ENCODE measurements at regions not wholly inside any gene's neighbourhood (a gene's known extent, or its start where the extent isn't known, plus 50 kb on each side); places are given as distances from the start of the nearest gene placed in this dataset.

- Histone ChIP-seq H3K9me3 (ENCODE audit: low read depth, low read length) (no peaks in the 10 kb centered on the region), H3K36me3 (ENCODE audit: insufficient read depth, low read length) (no peaks in the 10 kb centered on the region), H3K9ac (ENCODE audit: insufficient read length) (no peak overlapping the region), H3K27ac (no peak overlapping the region), H3K4me3 (no peak overlapping the region)
- TF ChIP-seq POLR2AphosphoS5 (IDR thresholded peaks at IDR 0.05; ENCODE audit: borderline replicate concordance, low read depth, low read length) (no peak), EZH2 (IDR thresholded peaks at IDR 0.05) (no peak), FOXP2 (optimal IDR thresholded peaks at IDR 0.05; ENCODE audit: control extremely low read depth, extremely low read length, insufficient read depth) (no peak)
- no peak for DNase-seq (ENCODE audit: low read depth, low spot score)
Measured at GRCh38 chr3:83890763-83891135, 1068.0 kb upstream of the CADM2 start.

DNA sequence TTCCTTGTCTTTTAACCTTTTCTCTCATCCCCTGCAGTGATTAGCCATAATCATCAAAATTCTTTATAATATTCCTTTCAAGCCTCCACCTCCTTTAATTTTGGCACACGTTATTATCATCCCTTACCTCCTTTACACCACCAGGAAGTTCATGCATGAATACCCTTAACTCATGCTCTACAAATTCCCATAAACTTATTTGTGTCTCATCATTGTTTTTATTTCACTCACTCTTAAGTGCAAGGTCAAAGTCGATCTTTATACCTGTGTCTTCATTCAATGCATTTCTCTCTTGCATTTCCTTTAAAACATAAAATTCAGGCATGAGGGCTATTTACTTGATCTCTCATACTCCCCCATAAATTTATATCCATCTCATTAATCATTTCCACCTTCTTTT, 1064.6 kb upstream of the CADM2 start:
- H3K9ac ChIP-seq (ENCODE audit: insufficient read length), result no peak overlapping the region
- H3K4me3 ChIP-seq, result no peak overlapping the region
- TF ChIP-seq POLR2AphosphoS5 (IDR thresholded peaks at IDR 0.05; ENCODE audit: borderline replicate concordance, low read depth, low read length) (no peak), EZH2 (IDR thresholded peaks at IDR 0.05) (no peak), FOXP2 (optimal IDR thresholded peaks at IDR 0.05; ENCODE audit: control extremely low read depth, extremely low read length, insufficient read depth) (no peak)
- H3K36me3 ChIP-seq (ENCODE audit: insufficient read depth, low read length), result no peaks in the 10 kb centered on the region
- no peak for DNase-seq (ENCODE audit: low read depth, low spot score)
- no peaks in the 10 kb centered on the region for H3K9me3 ChIP-seq (ENCODE audit: low read depth, low read length)
- no peak overlapping the region for H3K27ac ChIP-seq

- DNase-seq (ENCODE audit: low read depth, low spot score), result no peak
- Histone ChIP-seq H3K4me3 (no peak overlapping the region), H3K9me3 (ENCODE audit: low read depth, low read length) (no peaks in the 10 kb centered on the region), H3K27ac (no peak overlapping the region), H3K36me3 (ENCODE audit: insufficient read depth, low read length) (no peaks in the 10 kb centered on the region), H3K9ac (ENCODE audit: insufficient read length) (no peak overlapping the region)
- TF ChIP-seq EZH2 (IDR thresholded peaks at IDR 0.05) (no peak), POLR2AphosphoS5 (IDR thresholded peaks at IDR 0.05; ENCODE audit: borderline replicate concordance, low read depth, low read length) (no peak), FOXP2 (optimal IDR thresholded peaks at IDR 0.05; ENCODE audit: control extremely low read depth, extremely low read length, insufficient read depth) (no peak)
Measured at GRCh38 chr3:83895892-83896291, 1062.9 kb upstream of the CADM2 start.

DNA sequence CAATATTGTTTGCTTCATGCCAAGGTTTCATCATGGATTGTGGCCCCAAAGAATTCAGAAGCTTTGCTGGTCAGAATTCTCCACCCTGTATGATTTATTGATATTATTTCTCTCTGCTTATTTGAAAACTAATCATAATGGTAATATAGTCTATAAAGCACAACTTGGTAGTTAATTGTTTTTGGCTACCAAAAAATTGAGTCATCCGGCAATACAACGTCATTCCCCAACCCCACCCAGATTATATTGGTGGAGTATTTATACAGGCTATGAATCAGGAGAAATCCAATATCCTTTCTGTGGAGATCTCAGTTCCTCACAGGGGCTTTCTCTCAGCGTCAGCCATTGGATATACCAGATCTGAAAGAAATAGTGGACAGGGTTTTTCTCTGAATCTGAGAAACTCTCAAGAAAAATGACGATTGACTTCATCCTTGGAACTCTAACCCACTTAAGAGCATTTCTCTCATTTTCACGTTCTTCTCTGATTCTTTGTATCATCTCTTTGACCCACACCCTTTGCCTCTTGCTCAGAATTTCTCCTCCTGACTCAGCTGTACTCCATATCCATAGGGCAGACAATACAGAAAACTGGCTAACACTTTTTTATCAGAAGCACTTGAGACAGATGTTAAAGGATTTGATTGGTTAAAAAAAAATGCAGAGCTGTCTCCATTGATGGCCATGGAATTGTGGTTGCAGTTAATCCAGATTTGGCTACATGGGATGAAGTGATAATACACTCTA, 1055.8 kb upstream of the CADM2 start:
- no peak for DNase-seq (ENCODE audit: low read depth, low spot score)
- H3K27ac ChIP-seq, result no peak overlapping the region
- no peak overlapping the region for H3K9ac ChIP-seq (ENCODE audit: insufficient read length)
- H3K9me3 ChIP-seq (ENCODE audit: low read depth, low read length), result no peaks in the 10 kb centered on the region
- no peak for TF ChIP-seq FOXP2 (optimal IDR thresholded peaks at IDR 0.05; ENCODE audit: control extremely low read depth, extremely low read length, insufficient read depth)
- no peak for TF ChIP-seq POLR2AphosphoS5 (IDR thresholded peaks at IDR 0.05; ENCODE audit: borderline replicate concordance, low read depth, low read length)
- no peak for TF ChIP-seq EZH2 (IDR thresholded peaks at IDR 0.05)
- no peak overlapping the region for H3K4me3 ChIP-seq
- no peaks in the 10 kb centered on the region for H3K36me3 ChIP-seq (ENCODE audit: insufficient read depth, low read length)

GRCh38 chr3:83913381-83913780, 1045.4 kb upstream of the CADM2 start:
- no peak overlapping the region for H3K4me3 ChIP-seq
- no peak overlapping the region for H3K27ac ChIP-seq
- no peaks in the 10 kb centered on the region for H3K36me3 ChIP-seq (ENCODE audit: insufficient read depth, low read length)
- no peak for DNase-seq (ENCODE audit: low read depth, low spot score)
- no peak overlapping the region for H3K9ac ChIP-seq (ENCODE audit: insufficient read length)
- H3K9me3 ChIP-seq (ENCODE audit: low read depth, low read length), result no peaks in the 10 kb centered on the region
- TF ChIP-seq FOXP2 (optimal IDR thresholded peaks at IDR 0.05; ENCODE audit: control extremely low read depth, extremely low read length, insufficient read depth), result no peak
- no peak for TF ChIP-seq POLR2AphosphoS5 (IDR thresholded peaks at IDR 0.05; ENCODE audit: borderline replicate concordance, low read depth, low read length)
- no peak for TF ChIP-seq EZH2 (IDR thresholded peaks at IDR 0.05)

DNA sequence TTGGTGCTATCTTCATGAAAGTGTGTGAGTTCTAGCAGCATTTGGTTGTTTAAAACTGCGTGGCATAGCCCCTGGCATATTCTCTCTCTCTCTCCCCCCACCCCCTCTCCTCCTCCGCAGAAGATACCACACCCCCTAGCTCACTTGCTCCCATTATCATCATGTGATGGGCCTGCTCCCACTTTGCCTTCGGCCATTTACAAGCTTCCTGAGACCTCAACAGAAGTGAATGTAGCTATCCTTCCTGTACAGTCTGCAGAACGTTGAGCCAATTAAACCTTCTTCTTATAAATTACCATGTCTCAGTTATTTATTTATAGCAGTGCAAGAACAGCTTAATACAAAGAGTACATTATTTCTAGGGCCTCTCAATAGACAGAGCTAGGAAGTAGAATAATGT, 1032.5 kb upstream of the CADM2 start:
- TF ChIP-seq FOXP2 (optimal IDR thresholded peaks at IDR 0.05; ENCODE audit: control extremely low read depth, extremely low read length, insufficient read depth), result no peak
- TF ChIP-seq EZH2 (IDR thresholded peaks at IDR 0.05), result no peak
- TF ChIP-seq POLR2AphosphoS5 (IDR thresholded peaks at IDR 0.05; ENCODE audit: borderline replicate concordance, low read depth, low read length), result no peak
- no peak for DNase-seq (ENCODE audit: low read depth, low spot score)
- peaks cover 8% of the 10 kb centered on the region for H3K9me3 ChIP-seq (ENCODE audit: low read depth, low read length)

GRCh38 chr3:83928391-83928790, 1030.4 kb upstream of the CADM2 start:
- no peak overlapping the region for H3K4me3 ChIP-seq
- peaks cover 13% of the 10 kb centered on the region for H3K9me3 ChIP-seq (ENCODE audit: low read depth, low read length)
- H3K9ac ChIP-seq (ENCODE audit: insufficient read length), result no peak overlapping the region
- no peaks in the 10 kb centered on the region for H3K36me3 ChIP-seq (ENCODE audit: insufficient read depth, low read length)
- TF ChIP-seq POLR2AphosphoS5 (IDR thresholded peaks at IDR 0.05; ENCODE audit: borderline replicate concordance, low read depth, low read length), result no peak
- TF ChIP-seq FOXP2 (optimal IDR thresholded peaks at IDR 0.05; ENCODE audit: control extremely low read depth, extremely low read length, insufficient read depth), result no peak
- no peak for TF ChIP-seq EZH2 (IDR thresholded peaks at IDR 0.05)
- DNase-seq (ENCODE audit: low read depth, low spot score), result no peak
- H3K27ac ChIP-seq, result no peak overlapping the region

More for the DNA sequence above, 1032.5 kb upstream of the CADM2 start:
- no peaks in the 10 kb centered on the region for H3K36me3 ChIP-seq (ENCODE audit: insufficient read depth, low read length)
- H3K4me3 ChIP-seq, result no peak overlapping the region
- no peak overlapping the region for H3K27ac ChIP-seq
- H3K9ac ChIP-seq (ENCODE audit: insufficient read length), result no peak overlapping the region

DNA sequence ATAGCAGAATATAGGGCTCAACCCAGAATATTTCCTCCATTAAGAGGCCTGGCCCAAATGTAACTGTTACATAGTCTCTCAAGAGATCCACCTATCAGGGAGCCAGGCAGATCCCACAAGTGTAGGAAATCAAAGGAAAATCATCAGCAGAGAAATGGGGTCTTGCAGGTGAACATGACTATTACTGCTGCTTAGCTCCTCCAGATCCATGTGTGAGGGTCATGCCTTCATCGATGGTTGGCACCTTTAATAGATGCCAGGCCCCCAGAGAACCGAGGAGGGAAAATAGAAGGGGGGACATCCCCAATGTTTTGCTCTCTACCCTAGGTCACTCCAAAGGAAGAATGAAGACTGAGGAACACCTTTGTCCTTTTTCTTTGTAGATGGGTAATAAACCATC, 1029.9 kb upstream of the CADM2 start:
- Histone ChIP-seq H3K27ac (no peak overlapping the region), H3K9me3 (ENCODE audit: low read depth, low read length) (peaks cover 13% of the 10 kb centered on the region), H3K4me3 (no peak overlapping the region), H3K36me3 (ENCODE audit: insufficient read depth, low read length) (no peaks in the 10 kb centered on the region), H3K9ac (ENCODE audit: insufficient read length) (no peak overlapping the region)
- TF ChIP-seq POLR2AphosphoS5 (IDR thresholded peaks at IDR 0.05; ENCODE audit: borderline replicate concordance, low read depth, low read length), result no peak
- no peak for TF ChIP-seq FOXP2 (optimal IDR thresholded peaks at IDR 0.05; ENCODE audit: control extremely low read depth, extremely low read length, insufficient read depth)
- no peak for TF ChIP-seq EZH2 (IDR thresholded peaks at IDR 0.05)
- no peak for DNase-seq (ENCODE audit: low read depth, low spot score)
